Stimulated activated CD4-positive, alpha-beta T cell treated with anti-CD3 and anti-CD28 coated beads, Interleukin-2, amount 100 ng/mL, for 48 hours (primary cell): ENCODE measurements at regions not wholly inside any gene's neighbourhood (a gene's known extent, or its start where the extent isn't known, plus 50 kb on each side); places are given as distances from the start of the nearest gene placed in this dataset.
"Not testable (repeated sequence)": the region's sequence is repeated elsewhere in the genome, so short reads cannot be mapped to it uniquely, and the experiment has no call there.

Experiments used
- DNase-seq, 2 donors: peaks; one replicate each; pipeline ENCODE4 v3.0.0-alpha.2; 2020

- DNase-seq: no peak
Measured at GRCh38 chr7:136102881-136103280, 125.7 kb upstream of the MTPN start.

- DNase-seq: not testable (repeated sequence)
Measured at GRCh38 chr7:136092714-136093113, 115.6 kb upstream of the MTPN start.

DNA sequence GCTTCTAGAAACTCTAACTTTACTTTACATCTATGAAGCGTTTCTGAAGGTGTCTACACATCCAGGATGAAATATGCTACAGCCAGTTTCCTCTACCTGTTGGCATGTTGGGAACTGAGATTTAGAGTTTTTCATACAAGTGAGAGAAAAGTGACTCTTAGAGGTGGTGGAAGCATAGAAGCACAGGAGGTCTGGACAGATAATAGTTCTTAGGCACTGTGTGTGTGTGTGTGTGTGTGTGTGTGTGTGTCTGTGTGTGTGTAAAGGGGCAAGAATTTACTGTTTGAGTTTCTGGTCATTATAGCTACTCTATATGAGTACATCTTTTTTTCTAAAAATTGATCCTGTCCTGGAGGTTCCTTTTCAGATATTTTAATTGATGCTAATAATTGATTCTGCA, 110.7 kb upstream of the MTPN start:
- no peak for DNase-seq

- DNase-seq: no peak
Measured at GRCh38 chr7:136086712-136087111, 109.6 kb upstream of the MTPN start.

GRCh38 chr7:136079934-136080333, 102.8 kb upstream of the MTPN start:
- no peak for DNase-seq

DNA sequence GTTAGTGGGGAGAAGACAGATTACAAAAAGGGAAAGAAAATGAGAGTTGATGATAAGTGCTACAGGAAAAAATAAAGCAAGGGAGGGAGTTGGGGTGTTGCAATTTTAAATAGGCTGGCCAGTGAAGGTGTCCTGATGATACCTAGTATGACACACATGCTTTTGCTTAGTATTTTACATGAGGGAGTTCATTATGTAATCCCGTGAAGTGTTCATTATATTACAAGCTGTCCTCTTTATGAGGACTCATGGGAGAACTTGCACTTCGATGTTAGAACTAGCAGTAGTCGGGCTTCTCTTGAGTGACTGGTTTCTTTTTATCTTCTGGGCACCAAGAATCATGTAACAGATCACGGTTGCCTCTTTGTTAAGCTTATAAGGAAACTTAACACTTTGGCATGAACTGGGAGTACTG, 102.3 kb upstream of the MTPN start:
- DNase-seq: no peak

- no peak for DNase-seq
Measured at GRCh38 chr7:136079066-136079465, 101.9 kb upstream of the MTPN start.

- no peak for DNase-seq
Measured at GRCh38 chr7:136078630-136079029, 101.5 kb upstream of the MTPN start.

GRCh38 chr7:136076954-136077353, 99.8 kb upstream of the MTPN start:
- no peak for DNase-seq

DNA sequence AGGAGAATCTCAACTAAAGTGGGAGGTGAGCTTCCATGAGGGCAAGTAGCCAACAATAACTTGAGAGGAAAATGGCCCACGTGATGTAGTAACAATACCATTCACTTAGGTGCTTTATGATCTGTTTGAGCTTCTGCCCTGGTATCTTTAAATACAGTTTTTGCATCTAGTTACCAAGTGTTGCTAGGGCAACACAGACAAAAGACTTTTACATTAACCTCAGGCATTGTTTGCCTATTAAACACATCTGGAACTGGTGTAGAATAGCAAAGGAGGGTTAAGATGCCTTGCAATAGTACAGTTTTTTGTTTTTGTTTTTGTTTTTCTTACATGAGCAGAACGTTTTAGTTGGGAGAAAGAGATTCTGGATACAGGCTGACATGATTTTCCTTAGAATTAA, 97.7 kb upstream of the MTPN start:
- DNase-seq: no peak

GRCh38 chr7:136072447-136072846, 95.3 kb upstream of the MTPN start:
- no peak for DNase-seq

DNA sequence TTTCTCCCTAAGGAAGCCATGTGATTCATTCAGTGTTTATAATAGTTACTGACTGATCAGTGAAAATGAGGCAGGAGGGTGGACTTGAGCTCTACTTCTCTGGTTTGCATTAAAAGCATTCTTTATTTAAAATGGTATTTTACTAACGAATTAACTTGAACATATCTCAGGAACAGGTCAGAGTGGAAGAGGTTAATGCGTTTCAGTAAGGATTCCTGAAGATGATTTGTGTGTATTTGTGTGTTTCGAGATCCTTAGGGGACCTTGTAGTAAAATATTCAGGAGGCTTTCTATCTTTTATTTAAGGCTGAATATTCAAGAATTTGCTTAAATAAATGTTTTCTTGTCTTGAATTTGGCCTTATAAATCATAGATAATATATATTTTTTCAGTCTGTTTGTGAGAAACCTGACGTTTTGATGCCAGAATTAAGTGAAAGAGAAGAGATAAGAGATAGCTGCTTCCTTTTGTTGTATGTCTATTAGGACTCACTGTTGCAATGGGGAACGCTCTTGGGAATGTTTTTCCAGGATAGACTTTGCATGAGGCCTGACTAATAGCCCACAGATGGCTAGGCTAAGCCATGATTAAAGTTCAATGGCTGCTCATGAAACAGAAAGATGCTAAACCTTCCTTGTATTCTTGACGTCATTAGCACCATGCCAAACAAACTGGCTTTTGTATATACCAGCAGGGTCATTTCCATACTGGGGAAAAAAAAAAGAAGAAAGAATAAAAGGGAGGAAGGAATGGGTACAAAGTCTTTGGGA, 93.8 kb upstream of the MTPN start:
- no peak for DNase-seq

GRCh38 chr7:136069840-136070529, 92.8 kb upstream of the MTPN start:
- no peak for DNase-seq

GRCh38 chr7:136067277-136067676, 90.1 kb upstream of the MTPN start:
- no peak for DNase-seq

GRCh38 chr7:136066304-136067143, 89.4 kb upstream of the MTPN start:
- DNase-seq: no peak

GRCh38 chr7:136064627-136065237, 87.6 kb upstream of the MTPN start:
- no peak for DNase-seq

GRCh38 chr7:136064081-136064480, 86.9 kb upstream of the MTPN start:
- DNase-seq: no peak

- DNase-seq: no peak
Measured at GRCh38 chr7:136063326-136063666, 86.1 kb upstream of the MTPN start.

DNA sequence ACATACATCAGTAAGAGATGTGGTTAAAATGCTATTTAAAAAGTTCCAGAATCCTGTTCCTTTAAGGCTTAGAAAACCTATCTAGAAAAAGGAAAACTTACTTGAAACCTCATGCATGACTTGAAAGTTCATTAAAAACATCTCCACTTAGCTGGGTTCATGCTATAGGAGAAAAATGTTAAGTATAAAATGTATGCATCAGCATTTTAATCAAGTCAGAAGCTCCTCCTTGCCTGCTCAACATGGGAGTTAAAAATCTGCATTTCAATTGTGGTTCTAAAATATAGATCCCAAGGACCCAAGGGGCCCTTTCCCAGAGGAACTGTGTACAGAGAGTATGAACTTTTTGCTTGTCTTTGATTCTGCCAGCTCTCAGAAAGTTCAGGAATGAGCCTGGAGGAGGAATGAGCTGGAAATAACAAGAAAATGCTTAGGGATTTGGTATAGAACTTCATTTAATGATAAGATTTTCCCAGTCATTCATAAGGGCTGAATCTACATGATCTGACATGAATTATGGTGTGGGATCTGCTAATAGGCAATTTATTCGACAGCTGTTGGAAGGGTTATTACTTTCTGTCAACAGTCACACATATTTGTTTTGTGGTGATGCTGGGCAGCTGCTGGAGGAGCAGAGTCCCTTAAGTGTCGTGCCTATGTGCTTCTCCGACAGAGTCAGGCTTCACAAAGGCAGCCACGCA, 85.6 kb upstream of the MTPN start:
- no peak for DNase-seq

DNA sequence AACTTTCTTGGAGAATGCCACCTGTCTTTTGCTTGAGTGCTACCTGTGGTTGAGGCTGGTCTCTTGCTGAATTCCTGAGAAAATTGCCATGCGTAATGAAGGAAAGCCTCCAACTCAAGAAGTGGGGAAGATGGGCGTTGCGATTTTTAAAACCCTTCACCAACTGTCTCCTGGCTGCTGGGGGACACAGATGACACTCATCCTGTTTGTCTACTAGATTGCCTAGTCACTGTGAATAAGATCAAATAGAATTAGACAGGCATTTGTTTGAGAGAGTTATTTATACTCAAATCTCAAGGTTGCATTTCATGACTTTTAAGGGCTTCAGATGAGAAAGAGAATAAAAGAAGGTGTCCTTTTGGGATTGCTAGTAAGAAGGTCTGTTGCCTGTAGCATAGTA, 84.3 kb upstream of the MTPN start:
- DNase-seq: no peak

DNA sequence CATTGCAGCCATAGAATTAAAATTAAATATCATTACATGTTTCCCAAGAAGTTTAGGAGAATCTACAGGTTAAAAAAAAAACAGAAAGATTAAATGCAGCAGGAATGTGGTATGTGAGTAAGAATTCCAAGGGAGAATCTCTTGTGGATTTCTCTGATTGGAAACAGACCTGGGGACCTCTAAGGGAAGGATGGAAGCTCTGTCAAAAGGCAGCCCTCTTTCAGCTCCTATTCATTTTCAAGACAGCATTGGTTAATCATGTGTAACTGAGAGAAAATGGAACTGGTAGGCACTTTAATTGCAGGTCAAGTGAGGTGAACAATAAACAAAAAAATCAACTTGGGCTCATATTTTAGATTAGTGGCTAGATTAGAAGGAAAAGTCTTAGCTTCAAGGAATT, 81.4 kb upstream of the MTPN start:
- DNase-seq: no peak

- DNase-seq: no peak
Measured at GRCh38 chr7:136057509-136057908, 80.3 kb upstream of the MTPN start.
